ENCODE measurements at regions not wholly inside any gene's neighbourhood (a gene's known extent, or its start where the extent isn't known, plus 50 kb on each side); places are given as distances from the start of the nearest gene placed in this dataset.

GRCh38 chr4:161197912-161198311 lies 965.9 kb downstream of the FSTL5 start:
- TF ChIP-seq CTCF (conservative IDR thresholded peaks at IDR 0.05; ENCODE audit: low read depth, low read length) = no peak
- TF ChIP-seq EZH2 (IDR thresholded peaks at IDR 0.05; ENCODE audit: low read length, unreplicated experiment) = no peak
- TF ChIP-seq EZH2phosphoT487 (IDR thresholded peaks at IDR 0.05; ENCODE audit: borderline replicate concordance, low read length) = no peak

All from PC-3 (cell line).